AG09309 (cell line): ENCODE measurements at regions not wholly inside any gene's neighbourhood (a gene's known extent, or its start where the extent isn't known, plus 50 kb on each side); places are given as distances from the start of the nearest gene placed in this dataset.

Source experiments
- DNase-seq: peaks from one replicate; pipeline ENCODE4 v3.0.0-alpha.2; 2010; ENCODE audit warnings: low read depth
- H3K4me3 ChIP-seq: 2 replicates; pipeline ENCODE4 v1.5.1; 2011; ENCODE audit warnings: mild to moderate bottlenecking, low read depth, low read length, moderate library complexity; ENCODE audit not compliant: control insufficient read depth
- CTCF ChIP-seq: IDR thresholded peaks from 2 replicates; pipeline ENCODE4 v1.5.1; 2011; ENCODE audit warnings: mild to moderate bottlenecking, low read depth, low read length, inconsistent platforms; ENCODE audit not compliant: insufficient read depth, control insufficient read depth; ENCODE audit errors: missing control alignments

- H3K4me3 ChIP-seq, result no peak overlapping the region
- no peak for DNase-seq
- TF ChIP-seq CTCF, result no peak
These were observed 243.5 kb downstream of the GATA3 start for GRCh38 chr10:8297959-8298358.

- DNase-seq, result no peak
- TF ChIP-seq CTCF, result no peak
- no peak overlapping the region for H3K4me3 ChIP-seq
These were observed 244.5 kb downstream of the GATA3 start for GRCh38 chr10:8298896-8299570.

GRCh38 chr10:8300925-8301324 is 246.4 kb downstream of the GATA3 start:
- DNase-seq, result no peak
- no peak for TF ChIP-seq CTCF
- H3K4me3 ChIP-seq, result no peak overlapping the region

- DNase-seq, result no peak
- TF ChIP-seq CTCF, result no peak
- no peak overlapping the region for H3K4me3 ChIP-seq
These were observed 246.8 kb downstream of the GATA3 start for GRCh38 chr10:8301333-8301732.

GRCh38 chr10:8301831-8302230 is 247.3 kb downstream of the GATA3 start:
- no peak for DNase-seq
- TF ChIP-seq CTCF, result no peak

GRCh38 chr10:8302565-8302964 is 248.1 kb downstream of the GATA3 start:
- no peak for DNase-seq
- TF ChIP-seq CTCF, result no peak
- no peak overlapping the region for H3K4me3 ChIP-seq

More at GRCh38 chr10:8301831-8302230, 247.3 kb downstream of the GATA3 start:
- H3K4me3 ChIP-seq, result no peak overlapping the region

- TF ChIP-seq CTCF, result no peak
- no peak overlapping the region for H3K4me3 ChIP-seq
- DNase-seq, result no peak
These were observed 250.4 kb downstream of the GATA3 start for GRCh38 chr10:8304861-8305260.
